ENCODE measurements at regions not wholly inside any gene's neighbourhood (a gene's known extent, or its start where the extent isn't known, plus 50 kb on each side); places are given as distances from the start of the nearest gene placed in this dataset.

DNA sequence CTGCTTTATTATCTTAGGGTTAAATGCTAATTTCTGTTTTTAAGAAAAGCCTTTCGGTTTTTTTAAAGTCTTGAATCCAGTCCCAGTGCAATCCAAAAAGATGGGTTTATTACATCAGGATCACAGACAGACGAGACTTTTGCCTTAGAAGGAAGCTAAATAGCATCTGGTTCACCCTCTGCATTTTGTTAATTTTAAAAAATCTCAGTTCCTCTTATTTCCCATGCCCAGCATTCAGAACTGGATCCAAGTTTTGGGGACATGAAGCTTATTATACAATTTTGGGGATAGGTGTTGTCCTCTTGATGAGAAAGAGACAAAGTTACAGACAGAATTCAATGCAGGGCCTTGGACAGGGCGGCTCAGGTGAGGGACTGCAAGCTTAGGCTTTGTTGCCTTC, 181.5 kb upstream of the LYSMD4 start:
- TF ChIP-seq POLR2A (IDR thresholded peaks at IDR 0.05): no peak
- TF ChIP-seq, protein P1, sequence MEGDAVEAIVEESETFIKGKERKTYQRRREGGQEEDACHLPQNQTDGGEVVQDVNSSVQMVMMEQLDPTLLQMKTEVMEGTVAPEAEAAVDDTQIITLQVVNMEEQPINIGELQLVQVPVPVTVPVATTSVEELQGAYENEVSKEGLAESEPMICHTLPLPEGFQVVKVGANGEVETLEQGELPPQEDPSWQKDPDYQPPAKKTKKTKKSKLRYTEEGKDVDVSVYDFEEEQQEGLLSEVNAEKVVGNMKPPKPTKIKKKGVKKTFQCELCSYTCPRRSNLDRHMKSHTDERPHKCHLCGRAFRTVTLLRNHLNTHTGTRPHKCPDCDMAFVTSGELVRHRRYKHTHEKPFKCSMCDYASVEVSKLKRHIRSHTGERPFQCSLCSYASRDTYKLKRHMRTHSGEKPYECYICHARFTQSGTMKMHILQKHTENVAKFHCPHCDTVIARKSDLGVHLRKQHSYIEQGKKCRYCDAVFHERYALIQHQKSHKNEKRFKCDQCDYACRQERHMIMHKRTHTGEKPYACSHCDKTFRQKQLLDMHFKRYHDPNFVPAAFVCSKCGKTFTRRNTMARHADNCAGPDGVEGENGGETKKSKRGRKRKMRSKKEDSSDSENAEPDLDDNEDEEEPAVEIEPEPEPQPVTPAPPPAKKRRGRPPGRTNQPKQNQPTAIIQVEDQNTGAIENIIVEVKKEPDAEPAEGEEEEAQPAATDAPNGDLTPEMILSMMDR (IDR thresholded peaks at IDR 0.05): no peak
